ENCODE measurements at regions not wholly inside any gene's neighbourhood (a gene's known extent, or its start where the extent isn't known, plus 50 kb on each side); places are given as distances from the start of the nearest gene placed in this dataset.

DNA sequence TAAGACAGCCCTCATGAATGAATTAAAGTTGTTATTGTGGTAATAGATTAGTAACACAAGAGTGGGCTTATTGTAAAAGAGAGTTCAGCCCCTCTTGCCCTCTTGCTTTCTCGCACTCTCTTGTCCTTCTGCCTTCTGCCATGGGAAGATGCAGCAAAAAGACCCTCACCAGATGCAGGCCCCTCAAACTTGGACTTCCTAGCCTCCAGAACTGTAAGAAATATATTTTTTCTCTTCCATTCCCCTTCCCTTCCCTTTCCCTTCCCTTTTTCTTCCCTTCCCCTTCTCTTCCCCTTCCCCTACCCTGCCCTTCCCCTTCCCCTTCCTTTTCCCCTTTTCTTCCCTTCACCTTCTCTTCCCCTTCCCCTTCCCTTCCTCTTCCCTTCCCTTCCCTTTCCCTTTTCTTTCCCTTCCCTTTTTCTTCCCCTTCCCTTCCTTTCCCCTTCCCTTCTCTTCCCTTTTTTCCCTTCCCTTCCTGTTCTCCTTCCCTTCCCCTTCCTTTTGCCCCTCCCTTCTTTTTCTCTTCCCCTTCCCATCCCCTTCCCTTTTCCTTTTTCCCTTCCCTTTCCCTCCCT is 55.6 kb upstream of the TMEM248 start:
- WGBS (ENCODE audit: insufficient coverage, low coverage, missing lambda C conversion rate): 100% methylated on average over 1 of the region's 1 CpG
- Histone ChIP-seq H2AFZ (ENCODE audit: low read depth, low read length) (no peak overlapping the region), H3K9me3 (replicated peaks; ENCODE audit: control insufficient read depth, insufficient read depth, low read depth, low read length) (no peaks in the 10 kb centered on the region), H3K4me1 (replicated peaks in 1 of 2; ENCODE audit: control insufficient read depth in 2 of 2, insufficient read depth in 2 of 2, low read length in 2 of 2) (peaks cover 13 to 30% of the 10 kb centered on the region in 2 experiments), H3K9me1 (ENCODE audit: control insufficient read depth, insufficient read depth, low read length) (no peaks in the 10 kb centered on the region), H3K27ac (ENCODE audit: extremely low read depth, low read depth, low read length) (no peak overlapping the region), H3K4me3 (no peak overlapping the region), H3K27me3 (ENCODE audit: control insufficient read depth in 2 of 2, insufficient read depth in 2 of 2, low read length in 2 of 2) (no peaks in the 10 kb centered on the region), H3K4me2 (ENCODE audit: insufficient read depth, low read length) (no peak overlapping the region), H4K20me1 (replicated peaks; ENCODE audit: control insufficient read depth, insufficient read depth, low read length) (no peaks in the 10 kb centered on the region), H3K9ac (ENCODE audit: insufficient read depth in 1 of 2, low read depth in 2 of 2, low read length in 2 of 2) (no peak overlapping the region), H3K36me3 (ENCODE audit: control insufficient read depth, insufficient read depth, low read length) (peaks cover 26% of the 10 kb centered on the region), H3K79me2 (ENCODE audit: control insufficient read depth, insufficient read depth, low read length) (no peaks in the 10 kb centered on the region)
- ATAC-seq (no peak), DNase-seq (ENCODE audit: extremely low read depth in 1 of 4, low spot score in 3 of 4) (no peak), FAIRE-seq (no peak)
- ChIA-PET CTCF (ENCODE audit: low intra/inter-chr PET ratio) (no interaction called here), POLR2A (no interaction called here)
- intact Hi-C loops (cut with micrococcal nuclease) (no loop called here), in situ Hi-C loops (cut with MboI) (no loop called here)
- no TSS peak for BruUV-seq (replicated peaks)
- TF ChIP-seq, protein P1, sequence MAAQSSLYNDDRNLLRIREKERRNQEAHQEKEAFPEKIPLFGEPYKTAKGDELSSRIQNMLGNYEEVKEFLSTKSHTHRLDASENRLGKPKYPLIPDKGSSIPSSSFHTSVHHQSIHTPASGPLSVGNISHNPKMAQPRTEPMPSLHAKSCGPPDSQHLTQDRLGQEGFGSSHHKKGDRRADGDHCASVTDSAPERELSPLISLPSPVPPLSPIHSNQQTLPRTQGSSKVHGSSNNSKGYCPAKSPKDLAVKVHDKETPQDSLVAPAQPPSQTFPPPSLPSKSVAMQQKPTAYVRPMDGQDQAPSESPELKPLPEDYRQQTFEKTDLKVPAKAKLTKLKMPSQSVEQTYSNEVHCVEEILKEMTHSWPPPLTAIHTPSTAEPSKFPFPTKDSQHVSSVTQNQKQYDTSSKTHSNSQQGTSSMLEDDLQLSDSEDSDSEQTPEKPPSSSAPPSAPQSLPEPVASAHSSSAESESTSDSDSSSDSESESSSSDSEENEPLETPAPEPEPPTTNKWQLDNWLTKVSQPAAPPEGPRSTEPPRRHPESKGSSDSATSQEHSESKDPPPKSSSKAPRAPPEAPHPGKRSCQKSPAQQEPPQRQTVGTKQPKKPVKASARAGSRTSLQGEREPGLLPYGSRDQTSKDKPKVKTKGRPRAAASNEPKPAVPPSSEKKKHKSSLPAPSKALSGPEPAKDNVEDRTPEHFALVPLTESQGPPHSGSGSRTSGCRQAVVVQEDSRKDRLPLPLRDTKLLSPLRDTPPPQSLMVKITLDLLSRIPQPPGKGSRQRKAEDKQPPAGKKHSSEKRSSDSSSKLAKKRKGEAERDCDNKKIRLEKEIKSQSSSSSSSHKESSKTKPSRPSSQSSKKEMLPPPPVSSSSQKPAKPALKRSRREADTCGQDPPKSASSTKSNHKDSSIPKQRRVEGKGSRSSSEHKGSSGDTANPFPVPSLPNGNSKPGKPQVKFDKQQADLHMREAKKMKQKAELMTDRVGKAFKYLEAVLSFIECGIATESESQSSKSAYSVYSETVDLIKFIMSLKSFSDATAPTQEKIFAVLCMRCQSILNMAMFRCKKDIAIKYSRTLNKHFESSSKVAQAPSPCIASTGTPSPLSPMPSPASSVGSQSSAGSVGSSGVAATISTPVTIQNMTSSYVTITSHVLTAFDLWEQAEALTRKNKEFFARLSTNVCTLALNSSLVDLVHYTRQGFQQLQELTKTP (IDR thresholded peaks at IDR 0.05; ENCODE audit: low read depth in 1 of 2, partially characterized antibody in 2 of 2): no peak
- TF ChIP-seq ETV6 (IDR thresholded peaks at IDR 0.05; ENCODE audit: borderline replicate concordance in 1 of 2, low read depth in 2 of 2, low read length in 1 of 2): peak; percentile 64 to 66; a peak in 2 of 4 replicates
- TF ChIP-seq ETV6 (CRISPR knock-in tag; IDR thresholded peaks at IDR 0.05; ENCODE audit: borderline replicate concordance): no peak
- no peak for TF ChIP-seq ZNF79 (CRISPR knock-in tag; IDR thresholded peaks at IDR 0.05; ENCODE audit: low read depth)
- TF ChIP-seq, protein P2, sequence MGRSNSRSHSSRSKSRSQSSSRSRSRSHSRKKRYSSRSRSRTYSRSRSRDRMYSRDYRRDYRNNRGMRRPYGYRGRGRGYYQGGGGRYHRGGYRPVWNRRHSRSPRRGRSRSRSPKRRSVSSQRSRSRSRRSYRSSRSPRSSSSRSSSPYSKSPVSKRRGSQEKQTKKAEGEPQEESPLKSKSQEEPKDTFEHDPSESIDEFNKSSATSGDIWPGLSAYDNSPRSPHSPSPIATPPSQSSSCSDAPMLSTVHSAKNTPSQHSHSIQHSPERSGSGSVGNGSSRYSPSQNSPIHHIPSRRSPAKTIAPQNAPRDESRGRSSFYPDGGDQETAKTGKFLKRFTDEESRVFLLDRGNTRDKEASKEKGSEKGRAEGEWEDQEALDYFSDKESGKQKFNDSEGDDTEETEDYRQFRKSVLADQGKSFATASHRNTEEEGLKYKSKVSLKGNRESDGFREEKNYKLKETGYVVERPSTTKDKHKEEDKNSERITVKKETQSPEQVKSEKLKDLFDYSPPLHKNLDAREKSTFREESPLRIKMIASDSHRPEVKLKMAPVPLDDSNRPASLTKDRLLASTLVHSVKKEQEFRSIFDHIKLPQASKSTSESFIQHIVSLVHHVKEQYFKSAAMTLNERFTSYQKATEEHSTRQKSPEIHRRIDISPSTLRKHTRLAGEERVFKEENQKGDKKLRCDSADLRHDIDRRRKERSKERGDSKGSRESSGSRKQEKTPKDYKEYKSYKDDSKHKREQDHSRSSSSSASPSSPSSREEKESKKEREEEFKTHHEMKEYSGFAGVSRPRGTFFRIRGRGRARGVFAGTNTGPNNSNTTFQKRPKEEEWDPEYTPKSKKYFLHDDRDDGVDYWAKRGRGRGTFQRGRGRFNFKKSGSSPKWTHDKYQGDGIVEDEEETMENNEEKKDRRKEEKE (IDR thresholded peaks at IDR 0.05; ENCODE audit: borderline replicate concordance in 1 of 2, control insufficient read depth in 1 of 2, low read depth in 2 of 2, low read length in 1 of 2): 0 out of 4 replicates have a peak, but pooled peaks of 1 of the 2 experiments have one; percentile 23
- no peak for TF ChIP-seq SIN3B (IDR thresholded peaks at IDR 0.05; ENCODE audit: low read depth)
- no peak for TF ChIP-seq CBFA2T3 (IDR thresholded peaks at IDR 0.05)
- TF ChIP-seq POLR3G (IDR thresholded peaks at IDR 0.05; ENCODE audit: extremely low read depth, insufficient read length, insufficient replicate concordance): no peak
- TF ChIP-seq MTA1 (IDR thresholded peaks at IDR 0.05; ENCODE audit: borderline replicate concordance): peak; percentile 45; the same call in 1 of the 2 replicates

All from K562 (cell line).